IPS-18c (cell line): ENCODE measurements at regions not wholly inside any gene's neighbourhood (a gene's known extent, or its start where the extent isn't known, plus 50 kb on each side); places are given as distances from the start of the nearest gene placed in this dataset.

Experiments used
- H3K4me3 ChIP-seq: 2 replicates; pipeline ENCODE4 v1.7.0; 2013; ENCODE audit warnings: low read depth, mild to moderate bottlenecking, low read length, moderate library complexity; ENCODE audit not compliant: insufficient read depth
- H3K9me3 ChIP-seq: one replicate; pipeline ENCODE4 v1.6.1; 2013; ENCODE audit warnings: mild to moderate bottlenecking, low read length, moderate library complexity; ENCODE audit not compliant: control insufficient read depth, insufficient read depth

GRCh38 chr18:37660658-37661057 lies 95.1 kb upstream of the CELF4 start:
- Histone ChIP-seq H3K4me3 (no peak overlapping the region), H3K9me3 (no peaks in the 10 kb centered on the region)

GRCh38 chr18:37659906-37660305 lies 94.3 kb upstream of the CELF4 start:
- H3K4me3 ChIP-seq, result no peak overlapping the region
- H3K9me3 ChIP-seq, result no peaks in the 10 kb centered on the region

GRCh38 chr18:37658894-37659293 lies 93.3 kb upstream of the CELF4 start:
- H3K4me3 ChIP-seq, result no peak overlapping the region
- H3K9me3 ChIP-seq, result no peaks in the 10 kb centered on the region

GRCh38 chr18:37657493-37657892 lies 91.9 kb upstream of the CELF4 start:
- Histone ChIP-seq H3K9me3 (no peaks in the 10 kb centered on the region), H3K4me3 (no peak overlapping the region)

- no peak overlapping the region for H3K4me3 ChIP-seq
- no peaks in the 10 kb centered on the region for H3K9me3 ChIP-seq
Observed at GRCh38 chr18:37654731-37655369, 89.3 kb upstream of the CELF4 start.

- H3K4me3 ChIP-seq, result no peak overlapping the region
- no peaks in the 10 kb centered on the region for H3K9me3 ChIP-seq
Observed at GRCh38 chr18:37654034-37654433, 88.4 kb upstream of the CELF4 start.

GRCh38 chr18:37653618-37654017 lies 88.0 kb upstream of the CELF4 start:
- H3K9me3 ChIP-seq, result no peaks in the 10 kb centered on the region
- no peak overlapping the region for H3K4me3 ChIP-seq

GRCh38 chr18:37649930-37650329 lies 84.3 kb upstream of the CELF4 start:
- no peak overlapping the region for H3K4me3 ChIP-seq

GRCh38 chr18:37649416-37649815 lies 83.8 kb upstream of the CELF4 start:
- H3K9me3 ChIP-seq, result no peaks in the 10 kb centered on the region
- no peak overlapping the region for H3K4me3 ChIP-seq

More at GRCh38 chr18:37649930-37650329, 84.3 kb upstream of the CELF4 start:
- no peaks in the 10 kb centered on the region for H3K9me3 ChIP-seq

- Histone ChIP-seq H3K9me3 (no peaks in the 10 kb centered on the region), H3K4me3 (no peak overlapping the region)
Observed at GRCh38 chr18:37641573-37641972, 76.0 kb upstream of the CELF4 start.

GRCh38 chr18:37640504-37640903 lies 74.9 kb upstream of the CELF4 start:
- Histone ChIP-seq H3K4me3 (no peak overlapping the region), H3K9me3 (no peaks in the 10 kb centered on the region)

- Histone ChIP-seq H3K4me3 (no peak overlapping the region; the same call in 1 of the 2 replicates), H3K9me3 (no peaks in the 10 kb centered on the region)
Observed at GRCh38 chr18:37639846-37640245, 74.2 kb upstream of the CELF4 start.

- H3K9me3 ChIP-seq, result peaks cover 2% of the 10 kb centered on the region
- no peak overlapping the region for H3K4me3 ChIP-seq
Observed at GRCh38 chr18:37637478-37637850, 71.9 kb upstream of the CELF4 start.

GRCh38 chr18:37636831-37637477 lies 71.4 kb upstream of the CELF4 start:
- Histone ChIP-seq H3K4me3 (no peak overlapping the region), H3K9me3 (peaks cover 2% of the 10 kb centered on the region)

GRCh38 chr18:37634516-37634915 lies 68.9 kb upstream of the CELF4 start:
- peaks cover 2% of the 10 kb centered on the region for H3K9me3 ChIP-seq
- no peak overlapping the region for H3K4me3 ChIP-seq

GRCh38 chr18:37631422-37631821 lies 65.8 kb upstream of the CELF4 start:
- H3K9me3 ChIP-seq, result peaks cover 2% of the 10 kb centered on the region

GRCh38 chr18:37630334-37630733 lies 64.7 kb upstream of the CELF4 start:
- H3K9me3 ChIP-seq, result peaks cover 2% of the 10 kb centered on the region

More at GRCh38 chr18:37631422-37631821, 65.8 kb upstream of the CELF4 start:
- no peak overlapping the region for H3K4me3 ChIP-seq

GRCh38 chr18:37628470-37629220 lies 63.0 kb upstream of the CELF4 start:
- H3K9me3 ChIP-seq, result peaks cover 2% of the 10 kb centered on the region
- no peak overlapping the region for H3K4me3 ChIP-seq

More at GRCh38 chr18:37630334-37630733, 64.7 kb upstream of the CELF4 start:
- H3K4me3 ChIP-seq, result no peak overlapping the region
